ENCODE measurements at regions not wholly inside any gene's neighbourhood (a gene's known extent, or its start where the extent isn't known, plus 50 kb on each side); places are given as distances from the start of the nearest gene placed in this dataset.

GRCh38 chr17:34456121-34456520 is 93.1 kb upstream of the CCL1 start:
- Histone ChIP-seq H3K9me3 (no peaks in the 10 kb centered on the region), H3K27ac (no peak overlapping the region), H3K4me3 (no peak overlapping the region), H3K36me3 (no peaks in the 10 kb centered on the region), H3K27me3 (peaks cover 4% of the 10 kb centered on the region), H3K4me1 (no peaks in the 10 kb centered on the region)
- no peak for TF ChIP-seq CTCF (IDR thresholded peaks at IDR 0.05)
- no peak for DNase-seq
- intact Hi-C loops (cut with DNase I), result no loop called here
- ATAC-seq, result no peak

GRCh38 chr17:34452769-34453168 is 89.7 kb upstream of the CCL1 start:
- Histone ChIP-seq H3K36me3 (no peaks in the 10 kb centered on the region), H3K4me1 (no peaks in the 10 kb centered on the region), H3K4me3 (no peak overlapping the region), H3K27ac (no peak overlapping the region), H3K9me3 (no peaks in the 10 kb centered on the region), H3K27me3 (no peaks in the 10 kb centered on the region)
- no peak for TF ChIP-seq CTCF (IDR thresholded peaks at IDR 0.05)
- ATAC-seq (no peak), DNase-seq (no peak)
- intact Hi-C loops (cut with DNase I), result no loop called here

GRCh38 chr17:34451313-34451712 is 88.3 kb upstream of the CCL1 start:
- Histone ChIP-seq H3K4me1 (no peaks in the 10 kb centered on the region), H3K9me3 (no peaks in the 10 kb centered on the region), H3K27ac (no peak overlapping the region), H3K27me3 (no peaks in the 10 kb centered on the region), H3K36me3 (no peaks in the 10 kb centered on the region), H3K4me3 (no peak overlapping the region)
- DNase-seq (no peak), ATAC-seq (no peak)
- intact Hi-C loops (cut with DNase I), result no loop called here
- TF ChIP-seq CTCF (IDR thresholded peaks at IDR 0.05), result no peak

GRCh38 chr17:34447406-34447805 is 84.4 kb upstream of the CCL1 start:
- peaks cover 14% of the 10 kb centered on the region for H3K27me3 ChIP-seq
- intact Hi-C loops (cut with DNase I), result no loop called here
- no peaks in the 10 kb centered on the region for H3K9me3 ChIP-seq
- H3K4me1 ChIP-seq, result no peaks in the 10 kb centered on the region
- ATAC-seq (no peak), DNase-seq (no peak)
- no peak overlapping the region for H3K4me3 ChIP-seq
- H3K36me3 ChIP-seq, result no peaks in the 10 kb centered on the region
- H3K27ac ChIP-seq, result no peak overlapping the region
- TF ChIP-seq CTCF (IDR thresholded peaks at IDR 0.05), result no peak

- no peak overlapping the region for H3K4me3 ChIP-seq
- no peaks in the 10 kb centered on the region for H3K36me3 ChIP-seq
- H3K27me3 ChIP-seq, result peaks cover 14% of the 10 kb centered on the region
- DNase-seq, result no peak
- no peaks in the 10 kb centered on the region for H3K4me1 ChIP-seq
- H3K9me3 ChIP-seq, result no peaks in the 10 kb centered on the region
- intact Hi-C loops (cut with DNase I), result no loop called here
- ATAC-seq, result no peak
- TF ChIP-seq CTCF (IDR thresholded peaks at IDR 0.05), result no peak
- H3K27ac ChIP-seq, result no peak overlapping the region
These were observed 82.1 kb upstream of the CCL1 start for GRCh38 chr17:34445101-34445500.

All from upper lobe of right lung (tissue), 1 donor.